HG02938 (cell line): ENCODE measurements at regions not wholly inside any gene's neighbourhood (a gene's known extent, or its start where the extent isn't known, plus 50 kb on each side); places are given as distances from the start of the nearest gene placed in this dataset.
"Not testable (repeated sequence)": the region's sequence is repeated elsewhere in the genome, so short reads cannot be mapped to it uniquely, and the experiment has no call there.

ENCODE experiments used
- ATAC-seq: cut with Tn5 transposase; IDR thresholded peaks from one replicate; pipeline ENCODE4 v1.9.1; 2021; ENCODE audit warnings: mild to moderate bottlenecking, moderate library complexity; ENCODE audit not compliant: unreplicated experiment

DNA sequence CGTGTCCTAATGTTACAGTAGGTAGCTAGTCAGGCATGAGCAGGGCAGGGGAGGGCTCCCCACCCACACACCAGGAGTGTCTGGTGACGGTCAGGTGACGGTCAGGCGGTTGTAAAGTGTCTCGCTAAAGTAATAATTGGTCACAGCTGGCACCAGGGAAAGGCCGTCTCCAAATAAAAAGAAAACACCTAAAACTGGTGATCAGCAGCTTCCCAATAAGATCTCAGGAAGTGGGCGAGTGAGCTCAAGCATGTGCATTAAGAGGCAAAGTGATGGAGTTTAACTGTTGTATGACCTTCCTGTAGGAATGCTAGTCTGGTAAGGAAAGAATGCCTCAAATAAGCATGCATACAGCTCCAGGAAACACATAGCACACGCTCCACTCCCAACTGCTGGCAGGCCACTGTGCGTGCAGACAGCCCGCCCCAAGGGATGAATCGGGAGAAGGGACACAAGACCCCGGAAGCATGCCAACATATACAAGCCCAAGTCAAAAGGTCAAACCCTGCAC, 177.1 kb downstream of the RNF144A start:
- no peak for ATAC-seq

GRCh38 chr2:7096726-7097352, 179.6 kb downstream of the RNF144A start:
- ATAC-seq = no peak

GRCh38 chr2:7097353-7097895, 180.2 kb downstream of the RNF144A start:
- ATAC-seq = peak; percentile 88

GRCh38 chr2:7098816-7099215, 181.6 kb downstream of the RNF144A start:
- no peak for ATAC-seq

GRCh38 chr2:7099687-7100086, 182.5 kb downstream of the RNF144A start:
- not testable (repeated sequence) for ATAC-seq

DNA sequence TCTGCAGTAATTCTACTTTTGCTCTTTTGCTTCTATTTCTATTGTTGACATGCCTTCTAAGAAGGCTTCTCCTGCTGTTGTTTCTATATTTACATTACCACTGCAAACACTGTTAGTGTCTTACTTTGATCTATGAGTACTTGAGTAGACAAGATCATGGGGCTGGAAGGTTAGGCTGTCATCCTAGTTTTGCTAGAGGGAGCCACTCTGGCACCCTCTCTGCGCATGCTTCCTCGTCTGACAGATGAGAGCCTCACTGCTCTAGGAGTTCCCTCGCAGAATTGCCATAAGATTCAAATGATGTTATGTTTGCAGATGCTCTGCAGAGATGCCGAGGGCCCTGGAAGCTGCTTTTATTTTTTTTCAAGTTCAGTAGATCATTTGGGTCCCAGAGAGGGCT, 185.6 kb downstream of the RNF144A start:
- no peak for ATAC-seq

DNA sequence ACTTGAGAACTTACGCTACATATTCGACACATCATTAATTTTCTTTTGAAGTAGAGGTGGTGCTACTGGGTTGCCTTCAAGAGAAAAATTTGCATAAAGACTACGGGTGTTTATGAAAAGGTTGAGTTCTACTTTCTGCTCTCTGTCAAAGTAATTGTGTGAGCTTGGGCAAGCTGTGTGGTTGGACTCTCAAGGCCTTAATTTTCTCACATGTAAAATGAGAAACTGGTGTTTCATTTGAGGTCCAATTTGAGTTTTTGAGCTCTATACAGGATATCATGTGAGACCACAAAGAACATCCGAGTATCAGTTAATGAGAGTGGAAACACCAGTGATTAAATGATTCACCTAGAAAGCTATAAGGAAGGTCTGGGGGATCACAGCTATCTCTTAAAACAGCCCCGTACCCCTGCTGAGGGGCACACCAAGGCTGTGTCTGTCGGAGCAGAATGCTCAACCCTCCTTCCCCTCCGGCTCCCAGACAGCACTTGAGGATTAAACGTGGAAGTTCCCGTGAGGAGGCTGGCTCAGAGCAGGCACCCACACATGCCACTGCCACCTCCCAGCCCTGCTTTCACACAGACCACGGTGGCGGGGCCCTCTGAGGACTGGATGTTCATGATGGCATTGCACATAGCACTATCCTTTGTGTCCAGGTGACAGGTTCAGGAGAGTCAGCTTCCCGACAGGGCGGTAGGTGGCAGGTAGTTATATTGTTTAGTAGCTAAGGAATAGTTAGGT, 191.8 kb downstream of the RNF144A start:
- no peak for ATAC-seq

GRCh38 chr2:7109533-7109885, 192.3 kb downstream of the RNF144A start:
- no peak for ATAC-seq

- no peak for ATAC-seq
Measured at GRCh38 chr2:7111626-7112025, 194.4 kb downstream of the RNF144A start.

DNA sequence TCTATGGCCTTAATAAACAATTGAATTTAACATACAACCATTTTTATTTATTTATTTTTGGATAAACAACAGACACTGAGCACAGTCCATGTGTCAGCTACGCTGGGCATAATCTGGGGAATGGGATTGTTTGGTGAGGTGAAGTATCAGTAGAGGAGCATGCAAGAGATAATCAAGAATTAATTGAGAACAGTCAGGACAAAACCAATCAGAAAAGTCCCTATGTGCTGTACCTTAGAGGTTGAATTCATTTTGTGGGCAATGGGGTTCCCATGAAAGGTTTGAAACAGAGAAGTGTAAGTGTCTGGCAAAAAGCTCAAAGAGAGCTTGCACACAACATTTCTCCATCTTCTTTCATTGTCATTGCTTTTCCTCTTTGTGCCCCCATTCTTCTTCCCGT, 198.2 kb downstream of the RNF144A start:
- no peak for ATAC-seq

- no peak for ATAC-seq
Measured at GRCh38 chr2:7115906-7116305, 198.7 kb downstream of the RNF144A start.

GRCh38 chr2:7116511-7116910, 199.3 kb downstream of the RNF144A start:
- ATAC-seq = no peak

DNA sequence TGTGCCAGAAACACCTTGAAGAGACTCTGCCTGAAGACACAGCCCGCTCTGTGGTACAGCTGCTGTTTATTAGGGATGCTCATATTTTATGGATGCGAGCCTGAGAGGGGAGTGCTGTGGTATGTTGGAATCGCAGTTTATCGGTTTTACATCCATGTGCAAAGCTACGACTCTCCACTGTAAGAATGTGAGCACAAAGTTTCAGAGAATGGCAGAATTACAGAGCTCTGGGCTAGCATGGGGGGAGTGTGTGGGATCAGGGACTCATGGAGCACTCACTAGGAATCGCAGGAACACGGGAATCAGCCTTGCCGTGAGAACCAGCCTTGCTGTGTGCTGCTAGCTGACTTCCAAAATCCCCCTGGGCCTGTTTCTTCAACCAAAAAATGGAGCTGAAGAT, 199.9 kb downstream of the RNF144A start:
- ATAC-seq = no peak

- ATAC-seq = no peak
Measured at GRCh38 chr2:7118606-7119131, 201.5 kb downstream of the RNF144A start.

- no peak for ATAC-seq
Measured at GRCh38 chr2:7119132-7119835, 202.1 kb downstream of the RNF144A start.

GRCh38 chr2:7121851-7122250, 204.6 kb downstream of the RNF144A start:
- no peak for ATAC-seq

DNA sequence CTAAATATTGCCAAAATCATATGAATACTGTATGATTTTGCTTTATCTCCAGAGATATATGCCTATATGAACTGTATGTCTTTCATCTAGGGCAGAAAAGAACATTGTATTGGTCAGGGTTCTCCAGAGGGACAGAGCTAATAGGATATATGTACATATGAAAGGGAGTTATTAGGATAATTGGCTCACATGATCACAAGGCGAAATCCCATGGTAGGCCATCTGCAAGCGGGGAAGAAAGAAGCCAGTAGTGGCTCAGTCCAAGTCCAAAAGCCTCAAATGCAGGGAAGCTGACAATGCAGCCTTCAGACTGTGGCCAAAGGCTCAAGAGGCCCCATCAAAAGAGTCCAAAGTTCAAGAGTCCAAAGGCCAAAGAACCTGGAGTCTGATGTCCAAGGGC, 209.9 kb downstream of the RNF144A start:
- no peak for ATAC-seq

GRCh38 chr2:7127687-7128086, 210.5 kb downstream of the RNF144A start:
- no peak for ATAC-seq

GRCh38 chr2:7131261-7131660, 214.0 kb downstream of the RNF144A start:
- ATAC-seq = no peak

DNA sequence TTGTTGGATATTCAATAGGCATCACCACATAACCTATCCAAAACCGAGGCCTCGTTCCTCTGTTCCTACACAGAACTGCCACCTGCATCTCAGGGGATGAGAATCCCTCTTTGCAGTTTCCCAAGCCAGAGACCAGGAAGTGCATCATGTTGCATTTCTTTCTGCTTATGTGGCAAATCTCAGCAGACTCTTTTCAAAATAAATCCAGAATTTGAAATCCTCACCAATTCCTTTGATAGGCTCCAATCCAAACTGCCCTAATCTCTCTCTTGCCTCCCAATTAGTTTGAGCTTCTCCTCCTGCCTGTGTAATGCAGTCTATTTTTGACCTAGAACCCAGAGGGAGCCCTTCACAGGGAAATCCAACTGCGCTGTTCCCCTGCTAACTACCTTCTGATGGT, 215.5 kb downstream of the RNF144A start:
- ATAC-seq = no peak

GRCh38 chr2:7133521-7133920, 216.3 kb downstream of the RNF144A start:
- ATAC-seq = no peak
